HG03097 (cell line): ENCODE measurements at regions not wholly inside any gene's neighbourhood (a gene's known extent, or its start where the extent isn't known, plus 50 kb on each side); places are given as distances from the start of the nearest gene placed in this dataset.
"Not testable (repeated sequence)": the region's sequence is repeated elsewhere in the genome, so short reads cannot be mapped to it uniquely, and the experiment has no call there.

Experiments
- ATAC-seq: cut with Tn5 transposase; IDR thresholded peaks from one replicate; pipeline ENCODE4 v1.9.1; 2021; ENCODE audit not compliant: unreplicated experiment, low FRiP score

DNA sequence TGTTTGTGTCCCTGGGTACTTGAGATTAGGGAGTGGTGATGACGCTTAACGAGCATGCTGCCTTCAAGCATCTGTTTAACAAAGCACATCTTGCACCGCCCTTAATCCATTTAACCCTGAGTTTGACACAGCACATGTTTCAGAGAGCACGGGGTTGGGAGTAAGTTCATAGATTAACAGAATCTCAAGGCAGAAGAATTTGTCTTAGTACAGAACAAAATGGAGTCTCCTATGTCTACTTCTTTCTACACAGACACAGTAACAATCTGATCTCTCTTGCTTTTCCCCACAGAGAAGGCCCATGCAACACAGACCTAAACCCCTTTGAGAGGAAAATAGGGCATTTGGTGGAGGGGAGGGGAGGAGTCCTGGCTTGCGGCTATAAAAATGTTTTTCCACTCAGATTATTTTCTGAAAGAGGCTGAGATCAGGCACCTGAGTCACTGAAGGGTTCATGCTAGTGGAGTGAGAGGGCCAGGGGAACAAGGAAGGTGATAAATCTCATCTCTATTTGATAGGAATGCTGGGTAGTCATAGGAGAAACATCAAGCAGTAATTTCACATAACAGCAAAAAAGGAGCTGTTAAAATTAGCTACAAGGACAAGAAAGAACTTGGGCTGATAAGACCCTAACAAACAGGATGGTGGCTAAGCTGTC lies 136.9 kb downstream of the OR2B2 start:
- ATAC-seq: not testable (repeated sequence)

GRCh38 chr6:27774264-27774600 lies 138.0 kb downstream of the OR2B2 start:
- not testable (repeated sequence) for ATAC-seq

GRCh38 chr6:27773542-27774263 lies 138.5 kb downstream of the OR2B2 start:
- not testable (repeated sequence) for ATAC-seq

DNA sequence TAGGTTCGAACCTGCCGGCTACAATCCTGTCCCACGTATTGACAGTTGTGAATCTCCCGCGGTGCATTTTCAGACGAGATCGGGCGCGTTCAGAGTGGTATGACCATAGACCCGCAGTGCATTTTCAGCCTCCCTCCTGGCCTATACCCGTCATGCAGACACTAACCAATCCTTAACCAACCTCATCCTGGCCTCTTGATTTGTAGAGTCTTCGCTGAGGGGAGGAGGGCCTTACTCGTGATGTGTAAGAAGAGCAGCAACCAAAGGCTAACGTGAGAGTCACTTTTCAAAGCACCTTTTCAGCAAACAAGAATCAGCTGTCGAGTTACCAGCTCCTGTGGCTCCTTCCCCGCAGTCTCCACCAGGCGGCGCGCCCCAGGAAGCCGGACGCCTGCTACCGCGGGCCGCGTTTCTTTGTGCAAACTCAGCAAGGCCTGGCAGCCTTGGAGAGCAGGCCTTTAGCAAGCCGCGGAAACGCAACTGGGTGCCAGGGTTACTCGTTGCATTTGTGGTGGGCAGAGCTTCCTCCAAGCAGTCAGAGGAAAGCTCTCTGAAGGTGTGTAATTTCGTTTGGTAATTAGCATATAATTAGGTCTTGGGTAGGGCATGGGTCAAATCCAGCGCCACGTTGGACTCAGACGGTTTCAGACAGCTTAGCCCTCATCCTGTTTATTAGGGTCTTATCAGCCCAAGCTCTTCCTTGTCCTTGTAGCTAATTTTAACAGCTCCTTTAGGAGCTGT lies 139.8 kb downstream of the OR2B2 start:
- ATAC-seq: peak; percentile 76

- ATAC-seq: no peak
Observed at GRCh38 chr6:27771235-27771634, 141.0 kb downstream of the OR2B2 start.

- ATAC-seq: no peak
Observed at GRCh38 chr6:27770724-27771123, 141.5 kb downstream of the OR2B2 start.

GRCh38 chr6:27768556-27768955 lies 143.6 kb downstream of the OR2B2 start:
- no peak for ATAC-seq

- ATAC-seq: no peak
Observed at GRCh38 chr6:27767851-27768250, 144.3 kb downstream of the OR2B2 start.

- ATAC-seq: no peak
Observed at GRCh38 chr6:27766405-27766804, 145.8 kb downstream of the OR2B2 start.

- ATAC-seq: no peak
Observed at GRCh38 chr6:27765028-27765590, 147.1 kb downstream of the OR2B2 start.

DNA sequence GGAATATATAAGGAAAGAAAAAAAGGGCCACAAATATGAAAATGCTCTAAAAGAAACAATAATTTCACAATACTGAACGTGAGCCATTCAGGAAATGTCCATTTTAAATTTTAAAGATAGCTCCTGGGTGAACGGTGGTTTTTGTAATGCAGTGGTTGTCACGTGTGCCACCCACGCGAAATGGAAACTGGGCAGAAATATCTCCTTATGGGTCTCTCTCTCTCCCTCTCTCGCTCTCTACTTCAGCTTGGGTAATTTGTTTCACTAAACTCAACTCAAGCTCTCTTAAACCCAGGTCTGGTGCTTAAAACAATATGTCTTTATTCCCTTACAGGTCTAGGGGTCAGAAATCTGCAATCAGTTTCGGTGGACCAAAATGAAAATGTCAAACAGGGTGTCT lies 150.8 kb downstream of the OR2B2 start:
- no peak for ATAC-seq

GRCh38 chr6:27760464-27760863 lies 151.7 kb downstream of the OR2B2 start:
- ATAC-seq: no peak

DNA sequence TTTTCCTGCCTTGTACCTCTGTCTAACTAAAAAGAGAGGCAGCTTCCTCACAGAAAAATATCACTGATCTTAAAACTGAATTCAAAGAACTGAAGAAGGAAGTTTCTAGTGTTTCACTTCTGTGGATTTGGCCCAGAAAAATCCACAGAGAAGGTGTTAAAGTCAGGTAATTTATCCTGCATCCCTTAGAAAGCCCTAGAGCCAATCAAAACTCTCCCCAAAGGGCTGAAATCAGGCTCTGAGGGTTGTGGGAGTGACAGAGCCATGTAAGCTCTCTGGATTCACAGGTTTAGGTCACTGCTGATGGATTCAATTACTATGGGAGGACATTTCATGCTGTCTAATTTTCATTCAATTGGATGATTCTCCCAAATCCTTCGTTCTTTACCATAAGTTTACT lies 152.3 kb downstream of the OR2B2 start:
- ATAC-seq: no peak

DNA sequence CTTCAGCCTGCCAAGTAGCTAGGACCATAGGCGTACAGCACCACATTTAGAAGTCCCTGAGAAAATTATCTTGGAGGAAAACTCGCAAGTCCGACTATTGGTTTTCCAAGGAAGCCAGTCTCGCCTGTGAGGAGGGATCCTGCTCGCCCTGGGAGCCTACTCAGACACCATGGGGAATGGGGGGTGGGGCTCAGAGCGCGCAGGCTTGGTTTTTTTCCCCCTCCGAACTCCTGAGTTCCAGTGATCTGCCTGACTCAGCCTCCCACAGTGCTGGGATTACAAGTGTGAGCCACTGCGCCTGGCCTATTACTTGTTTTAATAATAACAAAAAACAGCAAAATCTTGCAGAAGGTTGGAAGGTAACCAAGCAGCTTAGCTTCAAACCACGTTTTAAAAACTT lies 153.7 kb downstream of the OR2B2 start:
- ATAC-seq: no peak

- no peak for ATAC-seq
Observed at GRCh38 chr6:27757307-27757706, 154.9 kb downstream of the OR2B2 start.

DNA sequence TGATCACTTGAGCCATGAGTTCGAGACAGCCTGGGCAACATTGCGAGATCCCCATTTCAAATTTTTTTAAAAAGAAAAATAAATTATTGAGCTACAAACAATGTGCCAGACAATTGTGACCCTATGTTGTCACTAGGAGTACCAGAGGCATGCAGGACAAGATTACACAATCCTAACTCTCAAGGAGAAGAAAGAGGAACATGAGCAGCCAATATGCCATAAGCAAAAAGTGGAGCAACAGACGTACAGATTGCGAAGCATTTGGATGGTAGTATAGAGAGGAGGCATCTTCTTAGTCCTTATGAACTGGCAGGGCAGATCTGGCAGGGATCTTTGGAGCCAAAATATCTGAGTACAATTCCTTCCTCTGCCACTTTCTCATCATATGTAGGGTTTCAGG lies 156.4 kb downstream of the OR2B2 start:
- ATAC-seq: no peak

DNA sequence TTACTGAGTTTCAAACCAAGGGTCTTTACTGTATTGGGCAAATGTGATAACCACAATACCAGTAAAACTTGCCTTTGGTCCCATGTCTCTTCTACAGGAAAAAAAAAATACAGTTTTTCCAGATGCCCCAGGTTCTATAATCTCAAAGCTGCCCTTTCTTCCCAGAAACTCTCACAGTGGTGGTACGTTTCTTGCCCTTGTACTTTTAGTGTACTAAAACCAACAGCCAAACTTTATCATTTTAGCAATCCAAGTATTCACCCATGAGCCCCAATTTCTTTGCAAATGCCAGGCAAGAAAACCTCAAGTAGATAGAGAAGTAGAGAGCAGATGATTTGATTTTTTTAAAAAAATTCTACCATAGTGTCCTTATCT lies 157.8 kb downstream of the OR2B2 start:
- ATAC-seq: no peak

DNA sequence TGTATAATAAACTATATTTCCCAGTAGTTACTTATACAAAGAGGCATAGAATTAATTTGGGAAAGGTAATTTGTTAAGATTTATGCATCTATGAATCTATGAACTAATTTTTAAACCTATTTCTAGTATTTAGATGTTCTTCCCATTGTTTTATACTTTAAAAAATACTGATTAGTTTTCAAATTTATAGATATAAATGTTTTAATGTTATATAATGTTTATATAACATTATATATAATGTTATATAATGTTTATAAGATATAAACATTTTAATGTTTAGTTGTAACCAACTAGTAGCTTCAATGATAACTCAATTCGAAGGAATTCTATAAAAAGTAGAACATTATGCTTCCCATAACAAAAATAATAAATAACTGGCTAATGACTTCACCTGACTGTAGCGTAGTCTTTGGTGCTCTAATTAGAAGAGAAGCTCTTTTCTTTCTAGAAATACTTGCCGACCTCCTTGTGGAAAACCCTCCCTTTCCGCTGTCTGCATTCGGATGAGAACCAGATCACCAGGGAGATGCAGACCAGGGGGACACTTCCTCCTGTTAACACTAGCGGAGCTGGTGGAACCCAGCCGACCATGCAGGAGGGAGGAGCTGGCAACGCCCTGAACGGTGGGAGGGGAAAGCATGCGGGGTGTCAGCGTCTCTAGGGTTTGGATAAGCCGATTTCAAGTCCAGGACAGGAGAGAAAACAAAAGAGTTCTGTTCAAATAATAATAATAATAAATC lies 158.4 kb downstream of the OR2B2 start:
- peak; percentile 44 for ATAC-seq

- no peak for ATAC-seq
Observed at GRCh38 chr6:27752038-27752885, 159.9 kb downstream of the OR2B2 start.

GRCh38 chr6:27748661-27749060 lies 163.5 kb downstream of the OR2B2 start:
- ATAC-seq: no peak
